GM18499 (cell line): ENCODE measurements at regions not wholly inside any gene's neighbourhood (a gene's known extent, or its start where the extent isn't known, plus 50 kb on each side); places are given as distances from the start of the nearest gene placed in this dataset.
"Not testable (repeated sequence)": the region's sequence is repeated elsewhere in the genome, so short reads cannot be mapped to it uniquely, and the experiment has no call there.

Experiments
- ATAC-seq: cut with Tn5 transposase; IDR thresholded peaks from one replicate; pipeline ENCODE4 v1.9.1; 2021; ENCODE audit warnings: moderate number of reproducible peaks; ENCODE audit not compliant: insufficient read depth, unreplicated experiment

GRCh38 chr7:55261386-55261770 is 103.8 kb upstream of the LANCL2 start:
- no peak for ATAC-seq

- not testable (repeated sequence) for ATAC-seq
These were observed 99.8 kb upstream of the LANCL2 start for GRCh38 chr7:55265328-55265727.

GRCh38 chr7:55265836-55266642 is 99.1 kb upstream of the LANCL2 start:
- ATAC-seq: no peak

GRCh38 chr7:55271069-55271626 is 94.0 kb upstream of the LANCL2 start:
- ATAC-seq: no peak

- ATAC-seq: no peak
These were observed 93.5 kb upstream of the LANCL2 start for GRCh38 chr7:55271661-55272060.

GRCh38 chr7:55272328-55272727 is 92.8 kb upstream of the LANCL2 start:
- ATAC-seq: no peak

- no peak for ATAC-seq
These were observed 91.8 kb upstream of the LANCL2 start for GRCh38 chr7:55273186-55273980.

GRCh38 chr7:55274156-55274555 is 91.0 kb upstream of the LANCL2 start:
- no peak for ATAC-seq

GRCh38 chr7:55275291-55276200 is 89.6 kb upstream of the LANCL2 start:
- no peak for ATAC-seq

- no peak for ATAC-seq
These were observed 88.4 kb upstream of the LANCL2 start for GRCh38 chr7:55276572-55277295.

GRCh38 chr7:55277916-55278315 is 87.2 kb upstream of the LANCL2 start:
- no peak for ATAC-seq

GRCh38 chr7:55278321-55278720 is 86.8 kb upstream of the LANCL2 start:
- ATAC-seq: no peak

- ATAC-seq: no peak
These were observed 85.9 kb upstream of the LANCL2 start for GRCh38 chr7:55279080-55279845.

- ATAC-seq: peak; percentile 62
These were observed 85.1 kb upstream of the LANCL2 start for GRCh38 chr7:55280031-55280454.

GRCh38 chr7:55285665-55286064 is 79.5 kb upstream of the LANCL2 start:
- no peak for ATAC-seq

GRCh38 chr7:55286666-55287065 is 78.5 kb upstream of the LANCL2 start:
- no peak for ATAC-seq

GRCh38 chr7:55288070-55288824 is 76.9 kb upstream of the LANCL2 start:
- no peak for ATAC-seq

GRCh38 chr7:55296070-55296469 is 69.1 kb upstream of the LANCL2 start:
- ATAC-seq: no peak
